ENCODE measurements at regions not wholly inside any gene's neighbourhood (a gene's known extent, or its start where the extent isn't known, plus 50 kb on each side); places are given as distances from the start of the nearest gene placed in this dataset.

GRCh38 chr16:80309178-80309577, 231.6 kb upstream of the DYNLRB2 start:
- no peak for TF ChIP-seq POLR2A (IDR thresholded peaks at IDR 0.05; ENCODE audit: low read depth, low read length)
- no peak for TF ChIP-seq CTCF (IDR thresholded peaks at IDR 0.05; ENCODE audit: extremely low read depth in 1 of 2, insufficient read depth in 1 of 2, low read depth in 1 of 2, low read length in 2 of 2)
- no peak for TF ChIP-seq FOS (IDR thresholded peaks at IDR 0.05; ENCODE audit: borderline replicate concordance, insufficient read depth, low read length)
- TF ChIP-seq POLR2AphosphoS5 (IDR thresholded peaks at IDR 0.05; ENCODE audit: insufficient read depth, low read depth, low read length), result no peak
- no peak for TF ChIP-seq MAX (IDR thresholded peaks at IDR 0.05; ENCODE audit: insufficient read depth, insufficient read length)
- TF ChIP-seq JUN (IDR thresholded peaks at IDR 0.05; ENCODE audit: borderline replicate concordance, insufficient read depth, insufficient read length, low read depth), result no peak
- TF ChIP-seq EZH2 (IDR thresholded peaks at IDR 0.05; ENCODE audit: borderline replicate concordance, low read depth, low read length, severe bottlenecking), result no peak
- no peak for TF ChIP-seq MYC (IDR thresholded peaks at IDR 0.05; ENCODE audit: low read depth, low read length)
- TF ChIP-seq GATA2 (IDR thresholded peaks at IDR 0.05; ENCODE audit: insufficient read depth, insufficient read length, low read depth, low read length), result no peak

All from endothelial cell of umbilical vein (primary cell).